GM18951 (cell line): ENCODE measurements at regions not wholly inside any gene's neighbourhood (a gene's known extent, or its start where the extent isn't known, plus 50 kb on each side); places are given as distances from the start of the nearest gene placed in this dataset.
"Not testable (repeated sequence)": the region's sequence is repeated elsewhere in the genome, so short reads cannot be mapped to it uniquely, and the experiment has no call there.

Experiments used
- in situ Hi-C: fragments of 300-500 bp; cut with MboI; formaldehyde crosslinking; loops from one replicate; pipeline ENCODE4 v1.12.0; 2022; ENCODE audit warnings: low sequenced_read_pairs, mixed read lengths, inconsistent platforms; ENCODE audit not compliant: unreplicated experiment

GRCh38 chr10:46739919-46740318 is 161.0 kb downstream of the SYT15 start:
- in situ Hi-C loops = not testable (repeated sequence)

GRCh38 chr10:46740368-46740767 is 161.4 kb downstream of the SYT15 start:
- in situ Hi-C loops = not testable (repeated sequence)

GRCh38 chr10:46749003-46749402 is 162.2 kb upstream of the PTPN20 start:
- in situ Hi-C loops = not testable (repeated sequence)

- in situ Hi-C loops = not testable (repeated sequence)
Observed at GRCh38 chr10:46749470-46749869, 161.8 kb upstream of the PTPN20 start.

- in situ Hi-C loops = not testable (repeated sequence)
Observed at GRCh38 chr10:46753763-46754162, 157.5 kb upstream of the PTPN20 start.

GRCh38 chr10:46761471-46761870 is 149.8 kb upstream of the PTPN20 start:
- in situ Hi-C loops = not testable (repeated sequence)

GRCh38 chr10:46768515-46769291 is 142.5 kb upstream of the PTPN20 start:
- in situ Hi-C loops = not testable (repeated sequence)

- in situ Hi-C loops = not testable (repeated sequence)
Observed at GRCh38 chr10:46773178-46773896, 137.9 kb upstream of the PTPN20 start.

GRCh38 chr10:46773897-46774236 is 137.4 kb upstream of the PTPN20 start:
- in situ Hi-C loops = not testable (repeated sequence)

- in situ Hi-C loops = not testable (repeated sequence)
Observed at GRCh38 chr10:46774366-46774765, 136.9 kb upstream of the PTPN20 start.

GRCh38 chr10:46774945-46775667 is 136.1 kb upstream of the PTPN20 start:
- in situ Hi-C loops = not testable (repeated sequence)

GRCh38 chr10:46775668-46776059 is 135.6 kb upstream of the PTPN20 start:
- in situ Hi-C loops = not testable (repeated sequence)

GRCh38 chr10:46779571-46779970 is 131.7 kb upstream of the PTPN20 start:
- in situ Hi-C loops = not testable (repeated sequence)

GRCh38 chr10:46780164-46780563 is 131.1 kb upstream of the PTPN20 start:
- in situ Hi-C loops = not testable (repeated sequence)

- in situ Hi-C loops = not testable (repeated sequence)
Observed at GRCh38 chr10:46781001-46781400, 130.2 kb upstream of the PTPN20 start.

- in situ Hi-C loops = not testable (repeated sequence)
Observed at GRCh38 chr10:46782001-46782874, 129.0 kb upstream of the PTPN20 start.

- in situ Hi-C loops = loop anchor here (5.0 kb wide), 1 partner anchor 768 kb away; no protein-coding TSS in a partner anchor
Observed at GRCh38 chr10:46784665-46785064, 126.6 kb upstream of the PTPN20 start.

GRCh38 chr10:46786125-46786517 is 125.1 kb upstream of the PTPN20 start:
- in situ Hi-C loops = loop anchor here (5.0 kb wide), 1 partner anchor 766 kb away; no protein-coding TSS in a partner anchor
